GM19468 (cell line): ENCODE measurements at regions not wholly inside any gene's neighbourhood (a gene's known extent, or its start where the extent isn't known, plus 50 kb on each side); places are given as distances from the start of the nearest gene placed in this dataset.

Source experiments
- ATAC-seq: cut with Tn5 transposase; IDR thresholded peaks from one replicate; pipeline ENCODE4 v1.9.1; 2021; ENCODE audit warnings: mild to moderate bottlenecking, moderate library complexity, moderate number of reproducible peaks; ENCODE audit not compliant: unreplicated experiment; ENCODE audit errors: extremely low read depth

DNA sequence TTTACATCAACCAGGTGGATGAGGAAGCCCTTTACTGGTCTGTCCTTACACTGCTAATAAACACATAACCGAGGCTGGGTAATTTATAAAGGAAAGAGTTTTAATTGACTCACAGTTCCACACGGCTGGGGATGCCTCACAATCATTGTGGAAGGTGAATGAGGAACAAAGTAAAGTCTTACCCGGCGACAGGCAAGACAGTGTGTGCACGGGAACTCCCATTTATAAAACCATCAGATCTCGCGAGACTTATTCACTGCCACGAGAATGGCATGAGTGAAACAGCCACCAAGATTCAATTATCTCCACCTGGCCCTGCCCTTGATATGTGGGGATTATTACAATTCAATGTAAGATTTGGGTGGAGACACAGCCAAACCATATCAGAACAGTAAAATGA, 67.3 kb upstream of the GRAMD2B start:
- ATAC-seq, result peak; percentile 11

DNA sequence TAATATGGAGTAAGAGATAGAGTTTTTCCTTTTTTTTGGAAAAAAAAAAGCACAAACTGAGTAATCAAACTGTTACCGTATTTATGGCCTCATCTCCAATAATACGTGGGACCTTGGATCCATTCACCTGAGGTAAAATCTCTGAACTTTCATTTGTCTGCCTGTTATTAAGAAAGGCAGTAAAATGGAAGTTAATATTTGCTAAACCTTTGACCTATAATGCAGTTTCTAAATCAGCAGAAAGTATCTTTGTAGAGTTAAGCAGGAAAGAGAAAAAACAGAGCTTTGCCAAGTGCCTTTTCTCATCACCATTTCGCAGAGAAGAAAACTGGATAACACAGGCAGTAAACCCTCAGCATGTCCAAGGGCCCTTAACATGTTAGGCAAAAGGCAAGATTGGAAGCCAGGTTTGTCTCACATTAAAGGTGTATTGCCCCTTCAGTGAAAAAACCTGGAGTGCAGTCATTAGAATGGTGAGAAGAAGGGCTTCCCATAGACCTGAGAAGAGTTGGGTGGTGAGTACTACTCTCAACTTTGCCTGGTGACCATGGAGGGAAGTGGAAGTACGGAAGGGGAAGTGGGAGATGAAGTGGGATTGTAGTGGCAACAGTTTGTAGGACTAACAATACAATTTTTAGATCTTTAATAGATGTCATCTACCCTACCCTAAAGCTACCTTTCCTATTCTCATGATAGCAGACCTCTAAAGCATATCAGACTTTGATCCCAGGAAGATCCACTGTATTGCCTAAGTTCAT, 65.4 kb upstream of the GRAMD2B start:
- ATAC-seq, result no peak

DNA sequence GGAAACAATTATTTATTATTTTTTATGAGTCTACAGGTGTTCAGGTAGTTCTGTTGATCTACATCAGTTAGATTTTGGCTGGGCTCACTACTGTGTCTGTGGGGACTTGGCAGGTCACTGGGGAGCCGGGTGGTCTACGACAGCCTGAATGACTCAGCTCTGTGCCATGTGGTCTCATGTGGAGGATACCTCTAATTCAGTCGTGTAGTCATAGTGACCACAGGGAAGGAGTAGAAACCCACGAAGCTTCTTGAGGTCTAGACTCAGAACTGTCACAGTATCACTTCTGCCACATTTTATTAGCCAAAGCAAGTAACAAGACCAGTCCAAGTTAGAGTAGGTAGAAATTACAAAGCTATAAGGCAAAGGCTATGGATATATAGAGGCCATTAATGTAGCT, 64.7 kb upstream of the GRAMD2B start:
- peak; percentile 85 for ATAC-seq

DNA sequence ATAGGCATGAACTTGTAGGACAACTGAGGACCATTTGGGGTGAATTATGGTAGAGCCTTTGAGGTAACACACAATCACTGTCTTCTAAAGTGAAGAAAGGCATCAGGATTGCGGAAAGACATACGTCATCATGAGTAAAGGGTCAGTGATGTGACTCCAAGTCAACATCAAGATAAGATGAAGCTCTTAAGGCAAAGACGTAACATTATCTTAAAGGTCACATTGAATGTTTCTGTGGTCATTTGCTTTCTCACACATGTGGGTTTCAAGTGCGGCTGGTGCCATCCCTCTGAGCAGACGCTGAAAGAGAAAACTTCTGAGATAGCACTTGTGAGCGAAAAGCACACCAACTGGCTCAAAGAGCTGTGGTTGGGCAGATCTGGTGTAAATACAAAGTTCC, 63.3 kb upstream of the GRAMD2B start:
- ATAC-seq, result no peak

DNA sequence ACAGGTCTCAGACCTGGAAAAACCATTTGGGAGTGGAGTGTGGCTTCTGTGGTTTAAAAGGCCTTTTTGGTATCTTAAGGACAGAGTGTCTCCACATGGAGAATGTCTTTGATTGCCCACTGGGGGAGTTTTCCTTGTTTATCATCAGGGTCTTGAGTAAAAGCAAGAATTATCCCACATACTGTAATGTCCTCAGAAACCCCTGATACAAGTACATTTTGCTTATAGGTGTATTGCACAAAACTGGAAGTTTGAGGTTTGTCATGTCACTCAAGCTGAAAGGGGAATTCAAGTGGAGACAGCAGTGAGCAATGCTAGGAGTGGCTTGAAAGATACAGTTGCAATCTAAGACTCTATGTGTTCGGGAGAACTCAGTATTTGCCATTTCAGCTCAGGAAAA, 62.7 kb upstream of the GRAMD2B start:
- no peak for ATAC-seq

DNA sequence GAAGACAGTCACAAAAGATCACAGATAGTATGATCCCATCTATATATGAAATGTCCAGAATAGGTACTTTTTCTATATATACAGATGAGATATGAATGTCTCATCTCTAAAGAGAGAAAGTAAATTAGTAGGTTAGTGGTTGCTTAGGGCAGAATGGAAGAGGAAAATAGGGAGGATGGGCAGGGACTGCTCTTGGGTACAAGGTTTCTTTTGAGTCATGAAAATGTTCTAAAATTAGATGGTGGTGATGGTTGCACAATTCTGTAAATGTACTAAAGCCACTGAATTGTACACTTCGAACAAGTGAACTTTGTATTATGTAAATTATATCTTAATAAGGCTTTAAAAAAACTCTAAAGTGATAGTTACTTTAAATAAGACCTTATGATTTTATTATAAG, 59.6 kb upstream of the GRAMD2B start:
- no peak for ATAC-seq

DNA sequence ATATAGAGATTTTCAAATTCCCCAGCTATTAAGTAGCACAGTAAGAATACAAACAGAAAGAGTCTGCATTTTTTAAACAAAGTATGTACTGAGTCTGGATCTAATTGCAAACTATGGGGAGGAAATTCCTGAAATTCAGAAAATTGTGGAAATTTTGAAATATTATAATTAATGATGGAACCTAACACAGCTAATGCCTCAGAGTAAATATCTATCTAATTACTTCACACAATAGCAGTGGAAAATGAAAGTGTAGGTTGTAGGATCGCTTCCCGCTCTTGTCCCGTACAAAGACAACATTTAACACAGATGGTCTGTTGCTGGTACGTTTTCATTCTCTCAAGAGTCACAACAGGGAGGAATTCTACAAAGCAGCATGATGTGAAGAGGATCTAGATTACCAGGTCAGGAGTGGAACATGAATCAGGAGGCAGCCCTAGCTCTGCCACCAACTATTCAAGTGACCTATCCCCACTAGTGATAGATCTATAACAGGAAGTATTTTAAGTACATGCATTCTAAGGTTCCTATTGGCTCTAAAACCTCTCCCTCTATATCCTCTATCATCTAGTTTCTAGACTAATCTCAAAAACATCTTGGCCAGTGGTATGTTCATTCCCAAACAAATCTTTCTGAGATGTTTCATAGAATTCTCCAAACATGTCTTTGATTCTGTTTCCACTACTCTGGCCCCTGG, 58.9 kb upstream of the GRAMD2B start:
- no peak for ATAC-seq

DNA sequence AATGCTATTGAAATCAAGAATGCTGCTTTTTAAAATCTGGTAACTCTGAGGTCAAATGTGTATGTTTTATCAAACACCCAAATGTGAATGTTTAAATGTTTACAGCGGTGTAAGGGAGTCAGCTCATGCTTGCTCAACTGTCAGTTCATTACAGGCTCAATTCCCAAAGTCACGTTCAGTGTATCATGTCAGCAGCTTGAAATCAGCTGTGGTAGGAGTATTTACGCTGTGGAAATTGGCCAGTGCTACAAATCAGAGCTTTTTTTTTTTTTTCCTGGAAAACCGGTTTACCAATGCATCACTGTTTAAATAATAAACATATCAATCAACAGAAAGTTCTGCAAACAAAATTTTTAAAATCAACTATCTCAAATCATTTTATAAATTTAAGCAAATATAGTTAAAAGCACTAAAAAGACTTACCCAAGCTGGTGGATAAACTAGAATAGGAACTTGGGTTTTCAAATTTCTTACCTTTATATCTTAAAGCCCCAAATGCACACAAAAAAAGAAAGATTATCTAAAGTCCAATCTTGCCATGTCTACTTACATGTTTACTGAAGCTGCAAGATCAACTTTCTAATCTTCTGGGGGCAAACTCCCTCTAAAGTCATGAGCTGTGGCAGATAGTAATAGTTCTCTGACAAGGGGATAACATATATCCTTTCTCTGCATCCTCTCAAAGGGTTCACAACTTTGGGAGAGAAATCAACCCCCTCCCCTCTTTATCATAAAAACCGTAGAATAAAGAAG, 57.6 kb upstream of the GRAMD2B start:
- no peak for ATAC-seq

DNA sequence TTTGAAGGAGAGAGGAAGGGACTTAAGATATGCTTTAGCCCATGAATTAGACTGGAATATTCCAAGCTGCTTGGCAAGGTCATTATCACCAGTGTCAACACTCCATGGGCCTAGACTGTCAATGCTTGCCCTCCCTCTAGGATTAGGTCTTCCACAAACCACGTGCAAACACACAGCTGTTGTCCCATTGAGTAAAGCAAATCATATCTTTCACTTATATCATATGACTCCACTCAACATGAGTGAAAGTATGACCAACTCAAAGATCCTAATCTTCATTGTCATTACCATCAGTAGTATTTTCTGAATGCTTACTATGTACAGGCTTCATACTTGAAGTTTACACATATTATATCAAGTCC, 57.0 kb upstream of the GRAMD2B start:
- ATAC-seq, result no peak

DNA sequence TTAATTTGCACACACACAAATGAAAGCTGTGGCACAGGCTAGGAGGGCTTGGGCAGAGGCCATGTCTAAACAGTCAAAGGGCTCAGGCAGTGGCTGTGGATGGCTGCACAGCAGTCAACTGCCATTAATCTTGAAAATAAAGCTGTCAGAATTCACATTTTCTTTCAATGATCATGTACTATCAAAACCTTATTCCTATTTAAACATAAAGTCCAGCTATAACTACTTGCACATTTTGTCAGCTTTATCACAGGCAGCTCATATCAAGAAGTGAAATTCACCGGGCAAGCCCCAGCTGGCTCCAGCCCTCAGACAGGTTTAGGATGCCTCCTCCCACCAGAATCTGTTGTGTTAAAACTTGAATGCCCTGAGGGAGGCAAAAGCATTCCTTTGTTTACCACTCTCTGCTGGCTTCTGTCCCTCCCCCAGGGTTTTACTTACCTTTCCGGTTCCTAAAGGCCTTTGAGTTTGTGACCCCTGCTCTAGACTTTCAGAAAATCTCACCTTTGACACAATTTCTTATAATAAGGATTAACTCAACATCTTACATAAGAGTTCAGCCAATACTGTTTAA, 54.9 kb upstream of the GRAMD2B start:
- ATAC-seq, result no peak

DNA sequence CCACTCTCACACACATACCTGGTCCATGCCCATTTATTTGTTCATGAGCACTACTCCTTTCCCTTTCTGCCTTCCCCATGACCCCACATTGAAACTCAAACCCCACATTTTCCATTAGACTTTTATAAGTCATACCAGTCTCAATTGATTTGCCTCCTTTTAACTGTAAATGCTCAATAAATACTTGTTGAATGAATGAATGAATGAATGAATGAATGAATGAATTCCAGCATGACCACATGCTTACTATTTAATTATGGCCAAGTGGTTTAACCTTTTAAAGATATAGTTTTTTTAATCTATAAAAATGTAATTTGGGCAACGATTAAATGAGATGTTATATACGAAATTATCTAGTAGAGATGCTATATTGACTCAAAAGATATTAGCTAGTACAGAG, 54.1 kb upstream of the GRAMD2B start:
- ATAC-seq, result no peak

DNA sequence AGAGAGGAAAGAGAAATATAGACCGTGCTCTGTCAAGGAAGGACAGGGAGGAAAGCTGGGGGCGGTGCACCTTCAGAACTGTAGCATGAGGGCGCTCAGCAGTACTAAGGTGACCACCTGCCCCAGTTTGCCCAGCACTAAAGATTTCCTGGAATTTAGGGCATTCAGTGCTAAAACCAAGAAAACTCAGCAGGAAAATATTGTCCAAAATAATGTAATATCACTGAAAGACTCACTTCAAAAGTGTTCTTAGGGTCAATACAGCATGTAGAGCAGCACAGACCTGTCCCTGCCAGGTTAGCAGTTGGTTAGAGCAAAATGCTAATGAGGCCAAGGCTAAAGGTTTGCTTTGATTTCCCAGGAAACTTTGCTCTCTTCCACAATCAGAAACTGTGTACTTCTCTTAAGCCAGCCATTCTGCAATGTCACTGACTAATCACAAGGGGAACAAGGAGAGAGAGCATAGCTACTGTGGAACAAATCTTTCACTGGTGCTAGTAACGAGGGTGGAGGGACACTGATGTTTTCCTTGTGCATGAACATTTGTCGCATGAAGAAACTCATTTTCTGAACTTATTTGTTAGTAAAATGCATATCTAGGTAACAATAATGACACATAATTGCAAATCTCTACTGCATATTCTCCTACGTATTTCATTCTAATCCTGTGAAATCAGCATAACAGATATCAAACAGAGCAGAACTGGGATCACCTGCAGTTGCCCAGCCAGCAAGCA, 53.0 kb upstream of the GRAMD2B start:
- ATAC-seq, result no peak

DNA sequence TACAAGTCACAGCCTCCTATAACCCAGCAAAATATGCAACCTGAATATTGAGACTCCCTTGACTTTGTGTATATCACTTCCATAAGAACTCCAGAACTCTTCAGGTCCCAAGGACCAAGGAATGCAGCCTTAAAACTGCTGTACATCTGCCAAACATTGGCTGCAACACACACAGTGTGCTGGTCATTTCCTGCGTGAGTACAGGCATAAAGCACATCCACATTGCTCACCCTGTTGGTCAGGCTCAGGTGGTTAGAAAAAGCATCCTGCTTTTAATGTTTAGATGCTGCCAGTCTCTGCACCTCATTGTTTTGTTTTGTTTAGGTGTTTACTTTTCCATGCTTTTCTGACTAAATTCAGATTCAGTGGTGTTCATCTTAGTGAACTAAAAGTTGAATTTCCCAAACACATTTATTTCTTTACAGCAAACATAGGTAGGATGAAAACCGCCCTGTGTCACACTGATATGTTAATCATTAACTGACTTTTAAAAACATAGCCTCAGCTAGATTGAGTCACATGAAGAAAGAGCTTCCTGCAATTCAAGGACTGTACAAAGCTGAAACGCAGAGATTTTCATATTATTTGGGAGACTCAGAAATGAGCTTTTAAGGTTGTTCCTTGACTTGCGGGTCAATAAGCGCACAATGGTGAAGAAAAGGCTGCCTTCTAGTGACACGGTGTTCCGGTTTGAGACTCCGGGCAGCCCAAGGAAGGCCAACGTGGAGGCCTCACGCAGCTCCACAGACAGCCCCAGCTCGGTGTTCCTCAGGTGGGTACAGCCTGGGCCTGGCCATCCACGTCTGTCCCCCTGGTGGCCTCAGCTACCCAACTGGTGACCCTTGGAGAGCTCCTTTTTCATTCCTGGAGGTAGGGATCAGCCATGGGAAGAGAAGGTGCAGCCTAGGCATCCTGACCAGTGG, 52.2 kb upstream of the GRAMD2B start:
- no peak for ATAC-seq

DNA sequence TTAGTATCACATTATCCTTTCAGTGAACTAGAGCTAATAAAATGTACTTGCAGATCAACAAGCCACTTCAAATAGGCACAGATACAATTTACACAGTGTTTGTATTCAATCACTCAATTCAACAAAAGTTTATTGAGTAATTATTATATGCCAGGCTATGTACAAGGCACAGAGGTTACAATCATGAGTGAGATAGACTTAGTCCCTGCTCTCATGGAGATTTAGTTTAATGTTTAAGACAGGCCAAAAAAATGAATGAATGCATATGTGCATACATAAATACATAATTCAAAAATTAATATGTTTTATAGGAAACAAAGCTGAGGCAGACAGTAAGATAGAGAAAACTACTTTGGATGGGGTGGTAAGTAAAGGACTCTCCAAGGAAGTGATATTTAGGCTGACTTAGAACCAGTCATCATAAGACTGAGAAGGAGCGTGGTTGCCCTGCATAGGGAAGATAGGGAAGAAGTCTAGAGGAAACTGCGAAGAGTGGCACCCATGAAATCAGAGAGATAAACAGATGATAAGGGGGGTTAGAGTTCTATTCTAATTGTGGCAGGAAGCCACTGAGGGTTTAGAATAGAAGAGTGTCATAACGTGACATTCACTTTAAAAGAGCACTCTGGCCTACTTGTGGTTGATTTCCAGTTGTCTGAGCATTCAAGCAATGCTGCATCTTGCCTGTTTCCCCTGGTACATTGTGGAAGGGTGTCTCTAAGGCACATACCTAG, 49.7 kb upstream of the GRAMD2B start:
- peak; percentile 28 for ATAC-seq
